ENCODE measurements at regions not wholly inside any gene's neighbourhood (a gene's known extent, or its start where the extent isn't known, plus 50 kb on each side); places are given as distances from the start of the nearest gene placed in this dataset.

DNA sequence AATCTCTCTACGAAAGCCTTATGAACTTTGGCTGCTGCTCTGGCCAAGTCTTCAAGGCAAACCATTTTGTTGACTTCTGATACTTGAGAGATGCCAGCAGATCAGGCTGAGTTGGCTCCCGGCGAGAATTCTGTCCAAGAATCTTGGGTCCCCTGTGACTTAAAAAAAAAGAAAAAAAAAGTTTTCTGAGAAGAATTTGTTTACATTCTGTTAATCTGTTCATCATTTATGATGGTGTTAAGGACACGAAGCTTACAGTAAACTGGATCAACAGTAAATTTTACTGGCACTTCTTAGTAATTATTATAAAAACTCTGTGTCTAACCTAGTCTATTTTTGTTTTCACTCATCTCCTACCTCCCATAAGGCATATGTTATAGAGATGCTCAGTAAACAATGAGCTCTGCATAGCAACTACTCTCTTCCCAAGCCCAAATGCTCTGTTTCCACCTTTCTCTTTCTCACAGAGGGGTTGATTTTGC, 320.9 kb upstream of the RASGRP1 start:
- no peak for DNase-seq (ENCODE audit: low read depth in 2 of 2)

DNA sequence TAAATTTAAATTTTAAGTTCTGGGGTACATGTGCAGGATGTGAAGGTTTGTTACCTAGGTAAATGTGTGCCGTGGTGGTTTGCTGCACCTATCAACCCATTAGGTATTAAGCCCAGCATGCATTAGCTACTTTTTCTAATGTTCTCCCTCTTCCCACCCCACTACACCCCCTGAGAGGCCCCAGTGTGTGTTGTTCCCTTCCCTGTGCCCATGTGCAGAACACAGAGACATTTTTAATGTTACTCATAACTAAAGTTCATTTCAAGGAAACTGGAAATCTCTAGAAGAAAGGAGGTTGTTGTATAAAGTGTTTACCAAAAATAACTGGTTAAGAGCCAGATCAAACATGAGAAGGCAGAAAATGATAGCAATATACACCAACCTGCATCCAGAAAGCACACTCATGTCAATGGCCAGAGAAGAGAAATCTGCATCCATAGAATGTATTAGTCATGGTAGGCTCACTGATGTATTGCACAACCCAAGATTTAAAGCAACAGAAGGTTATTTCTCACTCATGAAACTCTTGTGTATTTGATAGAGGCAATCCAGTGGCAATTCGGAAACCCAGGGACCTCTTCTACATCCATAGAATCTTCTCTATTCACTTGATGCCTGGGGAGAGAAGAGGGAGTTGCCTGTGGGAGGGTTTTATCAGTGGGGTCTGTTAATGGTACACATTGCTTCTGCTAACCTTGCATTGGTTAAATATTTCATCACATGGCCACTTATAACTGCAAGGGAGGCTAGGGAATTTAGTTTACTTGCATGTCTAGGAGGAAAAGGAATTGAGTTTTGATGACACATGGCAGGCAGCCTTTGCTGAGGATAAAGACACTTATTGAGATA, 321.9 kb upstream of the RASGRP1 start:
- DNase-seq (ENCODE audit: low read depth in 2 of 2): no peak

DNA sequence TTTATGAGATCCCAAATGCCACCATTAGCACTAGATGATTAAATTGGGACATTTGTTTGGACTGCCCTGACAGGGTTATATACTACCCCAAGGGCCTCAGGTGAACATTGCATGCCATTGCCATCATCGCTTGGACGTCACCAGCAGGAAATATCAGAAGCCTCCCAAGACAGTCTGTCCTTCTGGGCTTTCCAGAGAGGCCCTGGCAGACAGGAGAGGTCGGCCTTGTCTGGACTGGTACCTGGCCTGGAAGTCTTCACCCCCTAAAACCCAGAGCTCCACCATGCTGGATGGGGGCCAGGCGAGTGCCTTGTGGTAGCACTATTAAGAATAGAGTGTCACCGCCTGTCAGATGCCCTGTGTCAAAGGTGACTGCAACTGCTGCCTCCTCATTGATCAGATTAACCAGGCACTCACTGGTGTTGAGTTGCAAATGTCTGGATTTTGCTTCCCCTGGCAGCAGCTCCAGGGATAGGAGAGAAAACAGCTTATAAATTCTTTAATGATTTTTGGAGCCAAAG, 324.1 kb upstream of the RASGRP1 start:
- no peak for DNase-seq (ENCODE audit: low read depth in 2 of 2)

DNA sequence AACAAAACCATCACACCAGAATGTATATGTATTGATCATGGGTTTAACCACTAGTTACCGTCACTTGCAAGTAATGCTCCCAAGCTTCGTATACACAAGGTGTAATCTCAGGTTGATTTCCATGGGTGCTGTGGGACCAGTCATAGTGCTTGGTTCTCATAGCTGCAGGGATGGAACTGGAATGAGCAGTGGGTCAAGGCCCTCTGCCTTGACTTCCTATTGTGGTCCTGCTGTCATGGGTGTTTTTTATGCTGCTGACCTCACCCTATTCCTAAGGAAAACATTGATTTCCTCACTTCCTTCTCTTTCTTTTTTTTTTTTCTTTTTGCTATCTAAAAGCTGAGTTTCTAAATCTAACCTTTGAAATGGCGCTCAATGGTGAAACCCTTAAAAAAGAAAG, 325.6 kb upstream of the RASGRP1 start:
- no peak for DNase-seq (ENCODE audit: low read depth in 2 of 2)

DNA sequence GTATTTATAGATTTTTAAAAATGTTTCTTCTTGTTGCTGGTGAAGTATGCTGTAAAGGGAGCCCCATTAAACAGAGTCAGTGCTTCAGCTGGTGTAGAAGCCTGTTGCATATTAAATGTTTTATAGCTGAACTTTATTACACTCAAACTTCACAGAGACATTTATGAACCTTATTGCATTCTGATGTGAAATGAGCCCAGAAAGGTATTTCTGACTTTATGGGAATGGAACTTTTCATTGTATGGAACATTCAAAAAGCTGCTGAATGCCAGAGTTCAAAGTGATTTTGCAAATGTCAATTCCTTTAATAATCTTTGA, 329.3 kb upstream of the RASGRP1 start:
- DNase-seq (ENCODE audit: low read depth in 2 of 2): no peak

DNA sequence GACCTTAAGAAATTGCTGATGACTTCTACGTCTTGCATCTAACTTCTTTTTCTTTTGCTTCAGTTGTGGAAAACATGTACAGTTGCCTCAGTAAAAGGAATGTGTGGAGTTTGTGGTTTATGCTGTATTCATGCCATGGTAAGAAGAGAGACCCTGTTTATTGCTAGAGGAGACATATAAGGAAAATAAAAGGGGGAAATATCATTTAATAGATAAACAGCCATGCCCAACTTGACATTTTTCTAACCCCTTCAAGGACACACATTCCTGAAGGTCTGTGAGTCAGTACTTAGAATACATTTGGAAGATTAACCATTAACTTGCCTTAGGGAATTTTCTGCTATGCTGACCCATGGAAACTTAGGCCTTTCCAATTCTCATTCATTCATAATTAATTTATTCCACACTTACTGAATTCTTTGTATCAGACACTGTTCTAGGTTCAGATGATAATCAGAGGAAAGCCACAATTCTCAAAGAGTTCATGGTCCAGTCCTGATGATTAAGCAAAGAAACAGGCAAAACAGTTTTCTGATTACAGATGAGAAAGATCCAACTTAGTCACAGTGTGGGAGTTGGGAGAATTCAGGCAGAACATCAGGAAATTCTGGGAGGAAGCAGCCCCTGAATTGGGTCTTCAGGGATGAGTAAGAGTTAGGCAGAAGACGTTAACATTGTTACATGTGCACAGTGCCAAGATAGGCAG, 329.8 kb upstream of the RASGRP1 start:
- DNase-seq (ENCODE audit: low read depth in 2 of 2): no peak

DNA sequence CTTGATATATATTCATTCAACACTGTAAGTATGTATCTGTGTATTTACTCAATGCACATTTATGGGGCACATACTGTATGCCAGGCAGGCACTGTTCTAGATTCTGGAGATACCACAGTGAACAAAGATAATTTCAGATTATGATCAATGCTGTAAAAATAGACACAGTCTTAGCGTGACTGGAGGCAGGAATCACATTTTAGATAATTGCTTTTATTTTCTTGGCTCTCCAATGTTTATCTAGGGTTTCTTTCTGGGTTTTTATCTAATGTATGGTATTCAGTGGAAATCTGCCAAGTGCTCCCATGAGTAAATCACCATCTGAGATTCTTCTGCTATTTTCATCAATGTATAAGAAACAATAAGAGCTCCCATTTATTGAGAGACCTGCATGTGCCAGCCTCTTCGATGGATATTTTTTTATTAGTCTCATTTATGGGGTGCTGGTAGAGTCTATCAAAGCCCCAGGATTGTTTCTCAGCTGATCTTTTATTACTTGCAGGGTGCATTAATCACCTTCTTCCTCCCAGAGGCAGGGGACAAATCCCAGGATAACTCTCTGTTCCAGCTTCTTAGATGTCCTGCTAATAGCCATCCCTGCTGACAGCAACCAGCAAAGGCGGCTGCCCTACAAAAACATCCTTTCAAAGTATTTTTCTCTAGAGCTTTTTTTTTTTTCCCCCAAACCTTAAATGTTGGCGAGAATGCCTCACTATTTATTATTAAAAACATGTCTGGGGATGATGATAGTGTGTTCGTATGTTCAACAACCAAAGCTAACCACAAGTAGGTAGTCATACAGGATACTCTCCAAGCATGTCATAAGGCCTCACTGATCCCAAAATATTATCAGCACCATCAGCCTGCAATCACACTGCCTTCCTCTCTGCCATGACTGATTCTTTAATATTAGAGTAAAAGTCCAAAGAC, 331.0 kb upstream of the RASGRP1 start:
- DNase-seq (ENCODE audit: low read depth in 2 of 2): no peak

DNA sequence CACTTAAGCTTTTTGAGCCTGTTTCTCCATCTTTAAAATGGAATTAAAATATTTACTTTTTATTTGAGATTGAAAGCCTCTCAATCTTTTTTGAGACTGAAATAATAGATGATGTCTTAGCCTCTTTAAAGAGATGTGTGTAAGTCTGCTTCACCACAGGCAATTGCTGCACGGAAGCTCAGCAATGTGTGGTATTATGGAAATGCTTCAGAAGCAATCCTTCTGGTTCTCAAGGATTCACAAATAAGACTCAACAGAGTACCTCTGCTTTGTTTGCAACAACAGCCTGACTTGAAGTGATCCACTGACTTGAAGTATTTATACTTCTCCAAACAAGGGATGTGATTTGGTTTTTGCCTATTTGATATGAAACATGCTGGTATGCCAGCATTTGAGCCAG, 332.0 kb upstream of the RASGRP1 start:
- no peak for DNase-seq (ENCODE audit: low read depth in 2 of 2)

DNA sequence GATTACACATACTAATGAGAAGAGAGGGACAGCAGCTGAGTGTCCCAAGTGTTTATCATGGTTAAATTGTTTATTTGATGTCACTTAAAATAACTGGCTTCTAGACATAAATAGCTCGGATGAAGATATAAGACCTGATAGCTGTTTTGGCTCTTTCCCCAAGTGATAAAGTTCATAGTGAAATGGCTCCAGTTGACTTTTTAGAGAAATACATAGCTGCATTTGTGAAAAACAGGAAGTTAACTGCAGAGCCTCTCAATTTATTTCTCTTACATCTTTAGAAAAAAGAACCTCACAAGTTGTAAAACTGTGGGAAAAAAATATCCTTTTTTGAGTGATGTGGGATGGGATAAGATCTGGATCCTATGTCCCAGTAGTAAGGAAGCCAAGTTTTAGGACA, 332.9 kb upstream of the RASGRP1 start:
- DNase-seq (ENCODE audit: low read depth in 2 of 2): no peak

DNA sequence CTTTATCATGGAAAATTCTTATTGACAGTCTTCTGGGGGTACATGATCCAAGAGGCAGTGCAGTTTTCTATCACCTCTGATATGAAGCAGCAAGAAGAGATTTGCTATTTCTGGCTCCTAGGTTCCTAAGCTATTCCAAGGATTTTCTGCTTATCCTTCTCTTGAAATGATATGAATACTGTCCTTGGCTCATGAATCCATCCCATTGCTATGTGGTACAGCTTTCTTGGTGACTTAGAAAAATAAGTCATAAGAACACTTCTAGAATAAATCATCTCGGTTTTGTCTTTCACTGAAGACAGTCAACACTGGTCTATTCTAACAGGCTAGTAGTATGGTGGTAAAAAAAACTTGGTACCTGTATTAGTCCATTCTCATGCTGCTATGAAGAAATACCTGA, 333.6 kb upstream of the RASGRP1 start:
- no peak for DNase-seq (ENCODE audit: low read depth in 2 of 2)

DNA sequence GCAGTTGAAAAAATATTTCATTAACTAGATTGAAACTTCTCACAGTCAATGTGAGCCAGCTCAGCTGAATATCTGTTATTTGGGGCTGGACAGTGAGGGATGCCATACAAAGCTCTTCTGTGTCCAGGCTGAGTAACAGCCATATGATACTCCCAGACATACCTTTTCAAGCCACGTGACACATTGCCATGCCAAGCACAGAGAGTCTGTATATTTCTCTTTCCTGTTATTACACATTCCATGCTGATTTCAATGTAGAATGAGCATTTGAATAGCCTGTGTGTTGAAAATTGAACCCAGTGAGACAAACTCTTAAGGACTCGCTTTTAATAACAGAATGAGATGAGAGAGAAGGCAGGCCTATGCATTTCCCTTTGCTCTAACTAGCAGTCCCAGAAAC, 334.7 kb upstream of the RASGRP1 start:
- DNase-seq (ENCODE audit: low read depth in 2 of 2): no peak

DNA sequence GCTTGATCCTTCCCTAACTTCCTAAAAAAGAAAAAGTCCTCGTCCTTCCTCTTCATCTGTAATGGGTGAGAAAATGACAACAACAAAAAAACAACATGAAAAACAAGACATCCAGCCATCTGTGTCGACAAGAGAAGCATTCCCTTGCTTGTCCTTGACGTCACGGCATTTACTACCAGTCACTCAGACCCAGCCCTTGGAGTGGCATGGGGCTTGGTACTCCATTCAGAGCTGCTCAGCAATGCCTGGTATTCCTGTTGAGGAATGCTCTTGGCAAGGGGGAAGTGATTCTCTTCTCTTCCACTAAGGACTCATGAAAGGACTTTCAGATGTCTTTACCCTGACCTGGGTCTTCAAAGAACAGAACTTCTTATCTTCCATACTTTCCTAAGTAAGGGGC, 339.7 kb upstream of the RASGRP1 start:
- no peak for DNase-seq (ENCODE audit: low read depth in 2 of 2)

DNA sequence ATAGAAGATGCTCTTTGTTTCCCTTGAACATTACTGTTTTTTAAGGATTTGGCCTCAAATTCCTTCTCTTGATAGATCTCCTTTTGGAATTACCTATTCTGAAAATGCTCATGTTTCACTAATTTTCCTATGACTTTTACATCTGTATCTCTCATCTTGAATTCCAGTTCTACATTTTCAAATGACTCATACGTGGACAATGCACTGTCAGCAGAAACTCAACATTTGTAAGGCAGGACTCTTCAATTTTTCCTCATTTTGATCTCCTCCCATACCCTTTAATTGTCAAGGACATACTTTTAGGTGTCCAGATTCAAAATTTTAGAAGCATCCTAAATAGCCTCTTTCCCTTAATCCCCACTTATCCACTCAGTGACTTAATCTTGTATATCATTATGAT, 341.0 kb upstream of the RASGRP1 start:
- DNase-seq (ENCODE audit: low read depth in 2 of 2): no peak

DNA sequence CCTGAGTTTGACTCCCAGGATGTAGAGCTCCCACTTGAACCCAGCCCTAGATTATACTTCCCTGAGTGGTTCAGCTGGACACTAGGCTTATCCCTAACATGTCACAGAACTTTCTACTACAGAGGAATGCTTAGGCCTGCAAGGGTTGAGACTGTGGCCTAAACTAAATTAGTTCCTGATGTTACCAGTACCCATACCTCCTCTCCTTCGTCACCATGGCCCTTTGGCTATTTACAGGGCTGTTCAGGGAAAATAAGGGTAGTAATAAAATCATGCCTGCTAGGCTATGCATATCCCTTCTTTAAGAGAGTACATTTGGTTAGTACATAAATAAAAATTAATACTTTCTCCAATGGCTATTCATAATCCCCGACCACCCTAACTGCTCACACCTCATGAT, 356.4 kb upstream of the RASGRP1 start:
- no peak for DNase-seq (ENCODE audit: low read depth in 2 of 2)

DNA sequence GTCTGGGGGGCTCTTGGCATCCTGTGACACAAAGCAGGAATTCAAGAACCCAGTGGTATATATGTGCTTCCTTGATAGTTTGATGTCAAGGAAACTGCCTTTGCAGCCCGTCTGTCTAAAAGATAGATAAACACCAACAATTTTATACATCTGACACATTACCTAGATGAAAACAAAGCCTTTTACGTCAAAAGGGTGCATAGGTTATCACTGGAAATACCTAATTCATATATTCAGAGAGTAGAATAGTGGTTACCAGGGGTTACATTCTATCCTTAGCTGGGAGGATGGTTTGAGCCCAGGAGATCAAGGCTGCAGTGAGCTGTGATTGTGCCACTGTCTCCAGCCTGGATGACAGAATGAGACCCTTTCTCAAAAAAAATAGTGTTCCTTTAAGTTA, 356.9 kb upstream of the RASGRP1 start:
- no peak for DNase-seq (ENCODE audit: low read depth in 2 of 2)

DNA sequence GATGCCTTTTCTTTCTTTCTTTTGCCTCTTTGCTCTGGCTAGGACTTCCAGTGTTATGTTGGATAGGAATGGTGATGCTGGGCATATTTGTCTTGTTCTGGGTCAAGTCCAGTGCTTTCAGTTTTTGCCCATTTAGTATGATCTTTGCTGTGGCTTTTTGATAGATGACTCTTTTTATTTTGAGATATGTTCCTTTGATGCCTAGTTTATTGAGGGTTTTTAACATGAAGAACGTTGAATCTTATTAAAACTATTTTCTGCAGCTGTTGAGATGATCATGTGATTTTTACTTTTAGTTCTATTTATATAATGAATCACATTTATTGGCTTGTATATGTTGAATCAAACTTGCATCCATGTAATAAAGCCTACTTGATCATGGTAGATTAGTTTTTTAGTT, 363.8 kb upstream of the RASGRP1 start:
- DNase-seq (ENCODE audit: low read depth in 2 of 2): no peak

DNA sequence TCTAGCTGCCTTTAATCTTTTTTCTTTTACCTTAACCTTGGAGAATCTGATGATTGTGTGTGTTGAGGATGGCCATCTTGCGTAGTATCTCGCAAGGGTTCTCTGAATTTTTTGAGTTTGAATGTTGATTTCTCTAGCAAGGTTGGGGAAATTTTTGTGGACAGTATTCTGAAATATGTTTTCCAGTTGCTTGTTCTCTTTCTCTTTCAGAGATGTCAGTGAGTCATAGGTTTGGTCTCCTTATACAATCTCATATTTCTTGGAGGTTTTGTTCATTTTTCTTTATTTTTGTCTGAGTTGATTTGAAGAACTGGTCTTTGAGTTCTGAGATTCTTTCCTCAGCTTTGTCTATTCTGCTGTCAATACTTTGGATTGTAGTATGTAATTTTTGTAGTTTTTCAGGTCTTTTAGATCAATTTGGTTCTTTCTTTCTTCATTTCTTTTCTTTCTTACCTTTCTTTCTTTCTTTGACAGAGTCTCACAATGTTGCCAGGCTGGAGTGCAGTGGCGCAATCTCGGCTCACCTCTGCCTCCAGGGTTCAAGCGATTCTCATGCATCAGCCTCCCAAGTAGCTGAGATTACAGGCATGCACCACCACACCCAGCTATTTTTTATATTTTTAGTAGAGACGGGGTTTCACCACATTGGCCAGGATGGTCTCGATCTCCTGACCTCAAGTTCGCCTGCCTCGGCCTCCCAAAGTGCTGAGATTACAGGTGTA, 366.4 kb upstream of the RASGRP1 start:
- DNase-seq (ENCODE audit: low read depth in 2 of 2): no peak

DNA sequence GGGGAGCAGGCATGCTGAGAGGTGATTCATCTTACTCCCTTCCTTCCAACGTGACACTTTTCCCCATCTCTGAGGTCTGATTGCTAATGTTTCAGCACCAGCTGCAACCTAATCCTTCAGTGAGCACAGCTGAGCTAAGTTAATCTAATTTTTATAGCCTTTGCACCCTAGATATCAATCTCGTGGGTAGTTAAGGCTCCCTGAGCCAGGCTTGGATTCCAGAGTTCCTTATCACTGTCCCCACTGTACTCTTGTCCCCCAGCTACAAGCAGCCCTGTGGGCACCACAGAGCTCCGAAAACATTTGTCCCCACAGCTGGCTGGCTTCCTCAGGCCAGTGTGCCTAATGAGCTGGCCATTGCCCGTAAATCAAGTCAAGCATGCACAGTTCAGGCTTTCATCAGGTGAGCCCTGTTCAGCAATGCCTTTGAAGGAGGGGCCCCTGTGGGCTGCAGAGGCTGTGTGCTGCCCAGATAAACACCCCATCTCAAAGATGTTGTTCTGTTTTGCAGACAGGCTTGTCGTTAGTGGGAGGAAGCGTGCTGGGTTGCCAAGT, 376.9 kb upstream of the RASGRP1 start:
- no peak for DNase-seq (ENCODE audit: low read depth in 2 of 2)

DNA sequence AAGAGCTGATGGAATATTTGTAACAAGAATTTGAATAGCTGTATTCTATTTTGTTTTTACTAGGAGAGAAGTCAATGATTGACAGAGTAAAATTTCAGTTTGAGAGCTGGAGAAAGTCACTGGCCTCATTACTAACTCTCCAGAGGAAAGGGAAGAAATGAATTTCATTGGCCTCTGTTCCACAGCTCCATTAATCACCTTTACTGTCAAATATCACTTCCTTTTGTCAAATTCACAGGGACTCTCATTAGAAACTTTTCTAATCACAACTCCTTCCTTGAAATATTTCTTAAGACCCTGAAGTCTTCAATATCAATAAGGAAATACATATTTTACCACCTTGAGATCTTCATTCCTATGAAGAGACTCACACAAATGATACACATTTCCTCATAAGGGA, 379.9 kb upstream of the RASGRP1 start:
- DNase-seq (ENCODE audit: low read depth in 2 of 2): no peak

DNA sequence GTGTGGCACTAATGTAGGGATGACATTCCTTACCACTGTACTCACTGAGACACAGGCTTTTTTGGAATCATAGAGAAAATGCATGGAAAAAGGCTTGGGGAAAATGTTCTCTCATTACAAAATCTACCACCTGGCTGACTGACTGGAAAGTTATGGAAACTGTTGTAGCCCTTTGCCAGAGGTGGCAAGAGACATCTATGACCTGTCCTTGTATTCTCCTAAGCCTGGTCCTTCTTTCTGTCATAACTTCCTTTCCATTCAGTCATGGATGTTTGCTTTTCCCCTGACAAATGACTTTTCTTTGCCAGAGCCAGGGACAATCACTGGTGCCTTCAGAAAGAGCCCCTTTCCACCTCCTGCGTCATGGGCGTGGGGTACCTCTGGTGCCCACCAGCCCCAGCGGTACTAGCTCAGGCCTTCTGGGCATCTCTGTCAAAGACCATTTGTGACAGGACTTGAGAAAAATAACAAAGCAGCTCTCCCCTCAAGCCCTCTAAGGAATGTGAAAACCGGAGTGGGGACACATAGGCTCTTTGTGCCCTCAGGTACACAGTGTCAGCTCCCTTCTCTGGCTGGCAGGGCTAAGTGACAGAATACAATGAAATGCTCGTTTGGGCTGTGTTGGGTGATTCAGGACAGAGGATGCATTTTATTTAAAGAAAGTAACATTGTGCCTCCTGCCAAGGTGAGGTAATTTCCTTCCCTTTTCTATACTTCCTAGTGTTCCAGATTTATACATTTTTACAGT, 381.1 kb upstream of the RASGRP1 start:
- no peak for DNase-seq (ENCODE audit: low read depth in 2 of 2)
